ENCODE measurements at regions not wholly inside any gene's neighbourhood (a gene's known extent, or its start where the extent isn't known, plus 50 kb on each side); places are given as distances from the start of the nearest gene placed in this dataset.

GRCh38 chr2:136664713-136665405 is 100.5 kb upstream of the THSD7B start:
- CTCF ChIA-PET = interaction anchor here (0.6 kb wide), 1 partner anchor 52 kb away, joined by 4 read pairs; no protein-coding TSS in a partner anchor
- Mint-ChIP-seq H3K27ac (ENCODE audit: unreplicated experiment) (no peak overlapping the region), H3K4me1 (ENCODE audit: low read depth, unreplicated experiment) (no peaks in the 10 kb centered on the region), H3K4me3 (ENCODE audit: low read depth, unreplicated experiment) (no peak overlapping the region), H3K27me3 (ENCODE audit: unreplicated experiment) (no peaks in the 10 kb centered on the region), H3K9me3 (ENCODE audit: low read depth, unreplicated experiment) (peaks cover 9% of the 10 kb centered on the region), H3K36me3 (ENCODE audit: insufficient read depth, unreplicated experiment) (no peaks in the 10 kb centered on the region)
- intact Hi-C loops (cut with micrococcal nuclease; ENCODE audit: unreplicated experiment) = loop anchor here (2.0 kb wide), 1 partner anchor 34 kb away; no protein-coding TSS in a partner anchor
- no peak for TF ChIP-seq CTCF (IDR thresholded peaks at IDR 0.05; ENCODE audit: unreplicated experiment)
- DNase-seq = no peak
- BruUV-seq (replicated peaks) = no TSS peak

GRCh38 chr2:136658201-136658600 is 107.1 kb upstream of the THSD7B start:
- DNase-seq = no peak
- H3K36me3 Mint-ChIP-seq (ENCODE audit: insufficient read depth, unreplicated experiment) = no peaks in the 10 kb centered on the region
- no peaks in the 10 kb centered on the region for H3K27me3 Mint-ChIP-seq (ENCODE audit: unreplicated experiment)
- TF ChIP-seq CTCF (IDR thresholded peaks at IDR 0.05; ENCODE audit: unreplicated experiment) = no peak
- H3K27ac Mint-ChIP-seq (ENCODE audit: unreplicated experiment) = no peak overlapping the region
- H3K9me3 Mint-ChIP-seq (ENCODE audit: low read depth, unreplicated experiment) = peaks cover 9% of the 10 kb centered on the region
- no TSS peak for BruUV-seq (replicated peaks)
- H3K4me3 Mint-ChIP-seq (ENCODE audit: low read depth, unreplicated experiment) = no peak overlapping the region
- CTCF ChIA-PET = no interaction called here
- H3K4me1 Mint-ChIP-seq (ENCODE audit: low read depth, unreplicated experiment) = no peaks in the 10 kb centered on the region
- intact Hi-C loops (cut with micrococcal nuclease; ENCODE audit: unreplicated experiment) = no loop called here

GRCh38 chr2:136653861-136654260 is 111.5 kb upstream of the THSD7B start:
- no peak for DNase-seq
- Mint-ChIP-seq H3K4me1 (ENCODE audit: low read depth, unreplicated experiment) (no peaks in the 10 kb centered on the region), H3K27me3 (ENCODE audit: unreplicated experiment) (no peaks in the 10 kb centered on the region), H3K27ac (ENCODE audit: unreplicated experiment) (no peak overlapping the region), H3K9me3 (ENCODE audit: low read depth, unreplicated experiment) (peaks cover 7% of the 10 kb centered on the region), H3K4me3 (ENCODE audit: low read depth, unreplicated experiment) (no peak overlapping the region), H3K36me3 (ENCODE audit: insufficient read depth, unreplicated experiment) (no peaks in the 10 kb centered on the region)
- no TSS peak for BruUV-seq (replicated peaks)
- CTCF ChIA-PET = no interaction called here
- intact Hi-C loops (cut with micrococcal nuclease; ENCODE audit: unreplicated experiment) = no loop called here
- TF ChIP-seq CTCF (IDR thresholded peaks at IDR 0.05; ENCODE audit: unreplicated experiment) = no peak

GRCh38 chr2:136651456-136652010 is 113.8 kb upstream of the THSD7B start:
- no peak overlapping the region for H3K4me3 Mint-ChIP-seq (ENCODE audit: low read depth, unreplicated experiment)
- no peak overlapping the region for H3K27ac Mint-ChIP-seq (ENCODE audit: unreplicated experiment)
- no peak for TF ChIP-seq CTCF (IDR thresholded peaks at IDR 0.05; ENCODE audit: unreplicated experiment)
- CTCF ChIA-PET = no interaction called here
- H3K36me3 Mint-ChIP-seq (ENCODE audit: insufficient read depth, unreplicated experiment) = no peaks in the 10 kb centered on the region
- no peaks in the 10 kb centered on the region for H3K27me3 Mint-ChIP-seq (ENCODE audit: unreplicated experiment)
- DNase-seq = no peak
- H3K4me1 Mint-ChIP-seq (ENCODE audit: low read depth, unreplicated experiment) = no peaks in the 10 kb centered on the region
- H3K9me3 Mint-ChIP-seq (ENCODE audit: low read depth, unreplicated experiment) = peaks cover 7% of the 10 kb centered on the region
- intact Hi-C loops (cut with micrococcal nuclease; ENCODE audit: unreplicated experiment) = no loop called here
- BruUV-seq (replicated peaks) = no TSS peak
